NCI-H1105 treated with DMSO at 0.1 percent for 48 hours (cell line): ENCODE measurements at regions not wholly inside any gene's neighbourhood (a gene's known extent, or its start where the extent isn't known, plus 50 kb on each side); places are given as distances from the start of the nearest gene placed in this dataset.
"Not testable (repeated sequence)": the region's sequence is repeated elsewhere in the genome, so short reads cannot be mapped to it uniquely, and the experiment has no call there.

Experiments used
- DNase-seq: peaks from one replicate; lab custom pipeline; 2025; lab: John Stamatoyannopoulos, UW

GRCh38 chr4:111961026-111961425 is 184.2 kb upstream of the FAM241A start:
- DNase-seq: not testable (repeated sequence)

DNA sequence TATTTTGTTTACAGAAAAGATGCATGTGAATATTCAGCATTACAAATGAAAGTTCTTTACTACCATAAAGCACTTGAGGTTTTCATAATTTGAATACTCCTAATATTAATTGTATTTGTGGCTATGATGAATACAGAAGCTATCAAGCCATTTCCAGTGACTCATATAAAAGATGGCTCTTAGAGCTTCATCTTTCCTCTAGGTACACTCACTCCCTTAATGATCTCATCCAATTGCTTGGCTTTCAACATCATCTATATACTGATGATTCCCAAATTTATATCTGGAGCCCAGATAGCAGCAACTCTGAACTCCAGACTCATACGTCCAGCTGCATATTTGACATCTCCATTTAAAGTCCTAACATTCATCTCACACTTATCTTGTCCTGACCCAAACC is 183.4 kb upstream of the FAM241A start:
- DNase-seq: no peak

DNA sequence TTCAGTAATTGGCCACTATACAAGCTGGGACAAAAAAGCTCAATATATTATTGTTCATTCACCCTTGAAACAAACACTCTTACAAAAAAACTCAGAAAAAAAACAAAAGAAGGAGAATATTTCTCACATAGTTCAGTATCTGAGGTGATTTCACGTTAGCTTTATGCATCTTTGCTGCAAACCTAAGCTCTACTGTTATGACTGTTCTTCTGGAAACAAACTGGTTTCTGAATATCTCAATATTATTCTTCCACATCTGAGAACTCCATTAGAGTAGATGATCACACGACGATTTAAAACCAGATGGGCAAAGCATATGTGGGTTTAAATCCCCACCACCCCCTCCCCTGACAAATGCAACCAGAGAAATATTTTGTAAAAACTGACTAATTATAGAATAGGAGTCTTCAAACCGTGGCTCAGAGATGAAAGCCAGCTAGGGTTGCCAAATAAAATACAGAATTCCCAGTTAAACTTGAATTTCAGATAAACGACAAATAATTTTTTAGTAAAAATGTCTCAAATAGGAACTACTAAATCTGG is 182.0 kb upstream of the FAM241A start:
- DNase-seq: no peak

GRCh38 chr4:111977419-111977965 is 167.8 kb upstream of the FAM241A start:
- no peak for DNase-seq

GRCh38 chr4:111979921-111980320 is 165.3 kb upstream of the FAM241A start:
- DNase-seq: no peak

- DNase-seq: no peak
These were observed 163.2 kb upstream of the FAM241A start for GRCh38 chr4:111982089-111982488.

GRCh38 chr4:111984169-111984819 is 161.0 kb upstream of the FAM241A start:
- no peak for DNase-seq

DNA sequence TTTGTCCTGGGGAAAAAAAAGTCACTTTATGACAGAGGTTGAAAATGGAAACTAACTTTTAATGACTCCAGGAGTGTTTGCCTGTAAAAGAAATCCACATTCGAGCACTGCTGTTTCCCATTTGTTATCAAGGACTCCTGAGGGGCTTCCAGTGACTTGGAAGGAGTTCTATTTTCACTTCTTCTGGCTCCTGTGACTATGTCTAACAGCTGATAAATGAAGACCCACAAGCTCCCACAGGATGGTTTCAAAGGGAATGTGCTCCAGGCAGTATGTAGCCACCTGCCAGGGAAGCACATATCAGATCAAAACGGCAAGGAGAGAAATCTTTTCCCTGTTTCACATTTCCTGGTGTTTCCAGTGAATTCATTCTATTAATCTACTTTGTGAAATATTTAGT is 159.8 kb upstream of the FAM241A start:
- no peak for DNase-seq

- DNase-seq: no peak
These were observed 159.2 kb upstream of the FAM241A start for GRCh38 chr4:111986095-111986494.

DNA sequence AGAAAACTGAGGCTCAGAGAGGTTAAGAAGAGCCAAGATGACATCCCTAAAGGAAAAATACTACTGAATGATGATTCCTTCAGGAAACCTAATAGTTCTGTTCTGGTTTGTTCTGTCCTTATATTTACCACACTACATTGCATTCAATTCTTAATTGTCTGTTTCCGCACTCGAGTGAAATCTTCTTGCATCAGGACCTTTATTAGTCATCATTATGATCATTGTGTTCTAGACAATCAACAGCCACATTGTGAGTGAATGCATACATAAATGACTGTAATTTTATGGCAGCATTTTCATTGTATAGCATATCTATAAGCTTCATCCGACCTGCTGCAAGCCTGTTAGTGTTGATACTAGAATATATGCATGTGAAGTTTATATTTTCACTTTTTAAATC is 156.7 kb upstream of the FAM241A start:
- no peak for DNase-seq

- no peak for DNase-seq
These were observed 155.4 kb upstream of the FAM241A start for GRCh38 chr4:111989817-111990216.

DNA sequence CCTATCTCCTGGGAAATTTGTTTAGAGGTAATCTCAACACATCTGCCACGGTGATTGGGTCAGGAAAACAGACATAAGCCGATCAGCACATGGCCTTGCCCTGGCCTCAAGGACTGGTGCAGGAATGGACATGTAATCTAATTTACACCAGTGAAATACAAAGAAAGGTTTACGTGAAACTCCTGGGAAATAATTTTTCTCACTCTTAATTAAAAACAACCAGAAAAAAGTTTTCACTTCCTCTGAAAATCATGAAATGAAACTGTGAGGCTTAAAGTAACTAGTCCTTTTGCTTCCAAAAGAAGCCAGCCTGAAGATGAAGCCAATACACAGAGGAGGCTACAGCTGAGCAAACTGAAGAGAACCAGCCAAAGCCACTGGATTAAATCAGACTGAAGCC is 154.1 kb upstream of the FAM241A start:
- DNase-seq: no peak

DNA sequence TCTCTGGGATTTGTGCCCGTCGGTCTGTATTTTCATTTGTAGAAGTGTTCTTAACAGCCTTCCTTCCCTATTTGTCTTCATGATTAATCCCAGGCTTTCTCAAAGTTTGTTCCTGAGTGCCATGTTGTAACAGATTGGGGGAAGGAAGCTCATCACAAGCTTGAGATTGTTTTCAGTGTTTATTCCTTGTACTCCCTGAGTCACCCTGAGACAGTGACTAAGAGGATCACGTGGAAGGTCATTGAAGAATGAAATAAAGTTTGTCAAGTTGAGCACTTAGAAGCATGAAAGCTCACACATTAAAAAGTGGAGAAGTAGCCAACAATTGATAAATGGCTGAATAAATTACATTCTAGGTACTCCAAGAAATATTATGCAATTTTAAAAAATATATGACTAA is 153.5 kb upstream of the FAM241A start:
- no peak for DNase-seq

- DNase-seq: no peak
These were observed 152.7 kb upstream of the FAM241A start for GRCh38 chr4:111992351-111993168.

DNA sequence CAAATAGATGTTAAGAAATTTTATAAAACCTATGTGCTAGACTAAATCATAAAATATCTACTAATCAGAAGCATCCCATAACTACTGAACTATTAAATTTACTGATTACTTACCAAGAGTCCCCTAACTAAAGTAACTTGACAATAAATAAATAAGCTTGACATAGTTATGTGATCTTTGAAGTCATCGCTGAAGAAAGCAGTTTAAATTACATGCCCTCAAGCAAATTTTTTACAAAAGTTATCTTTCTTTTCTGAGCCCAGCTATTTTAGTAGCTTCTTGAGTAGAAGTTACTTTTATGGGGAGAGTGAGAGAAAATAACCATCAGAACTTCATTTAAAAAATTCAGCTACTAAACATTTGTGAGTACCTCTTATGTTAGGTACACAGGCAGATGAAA is 150.9 kb upstream of the FAM241A start:
- no peak for DNase-seq

GRCh38 chr4:111997785-111998184 is 147.5 kb upstream of the FAM241A start:
- DNase-seq: no peak

- no peak for DNase-seq
These were observed 145.5 kb upstream of the FAM241A start for GRCh38 chr4:111999801-112000200.

GRCh38 chr4:112001041-112001440 is 144.2 kb upstream of the FAM241A start:
- DNase-seq: no peak

DNA sequence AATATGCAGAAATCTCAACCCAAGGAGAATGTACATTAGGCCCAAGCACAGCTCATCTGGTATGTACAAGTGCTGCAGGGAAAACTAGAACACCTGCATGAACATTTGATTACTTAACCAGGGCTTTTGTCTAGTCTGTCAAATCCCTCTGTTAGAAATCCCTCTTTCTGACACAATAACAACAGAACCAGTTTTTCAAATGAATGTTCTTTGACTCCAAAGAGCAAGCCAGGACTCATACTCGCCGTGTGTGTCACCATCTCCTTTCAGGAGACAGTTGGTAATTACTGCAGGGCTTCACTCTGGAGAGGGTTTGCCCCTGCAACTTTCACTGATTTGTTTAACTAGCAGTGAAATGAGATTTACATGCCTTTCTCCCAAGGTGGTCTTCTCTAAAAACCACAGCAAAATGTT is 143.0 kb upstream of the FAM241A start:
- DNase-seq: no peak

GRCh38 chr4:112003231-112003907 is 141.9 kb upstream of the FAM241A start:
- DNase-seq: no peak

DNA sequence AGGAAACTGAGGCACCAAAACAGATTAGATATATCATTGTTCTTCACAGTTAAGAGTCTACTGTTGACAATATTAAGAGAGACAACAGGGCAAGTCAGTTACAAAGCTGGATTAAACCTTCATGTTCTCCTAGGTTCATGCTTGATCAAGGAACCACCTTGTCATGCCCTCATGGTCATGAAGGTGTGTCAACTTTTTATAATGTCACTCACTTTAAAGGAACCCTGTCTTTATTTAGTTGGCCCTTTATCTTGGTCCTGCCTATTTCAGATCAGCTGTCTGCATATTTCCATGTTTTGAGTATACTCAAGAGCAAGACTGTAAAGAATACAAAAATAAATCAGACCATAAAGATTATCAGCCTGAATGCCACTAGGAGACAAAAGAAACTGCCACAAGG is 140.2 kb upstream of the FAM241A start:
- DNase-seq: no peak

GRCh38 chr4:112007391-112007790 is 137.9 kb upstream of the FAM241A start:
- DNase-seq: no peak

- no peak for DNase-seq
These were observed 129.3 kb upstream of the FAM241A start for GRCh38 chr4:112015960-112016359.
